IPS DF 4.7 (cell line): ENCODE measurements at regions not wholly inside any gene's neighbourhood (a gene's known extent, or its start where the extent isn't known, plus 50 kb on each side); places are given as distances from the start of the nearest gene placed in this dataset.

Experiments used
- DNase-seq: peaks from one replicate; pipeline ENCODE4 v3.0.0-alpha.2; 2013; ENCODE audit warnings: low spot score; ENCODE audit errors: extremely low read depth

GRCh38 chr2:155320236-155320635 lies 621.7 kb downstream of the KCNJ3 start:
- no peak for DNase-seq

- no peak for DNase-seq
These were observed 620.2 kb downstream of the KCNJ3 start for GRCh38 chr2:155318710-155319109.

GRCh38 chr2:155315768-155316167 lies 617.3 kb downstream of the KCNJ3 start:
- DNase-seq = no peak

GRCh38 chr2:155310589-155310988 lies 612.1 kb downstream of the KCNJ3 start:
- DNase-seq = peak; percentile 3

GRCh38 chr2:155309483-155309882 lies 611.0 kb downstream of the KCNJ3 start:
- DNase-seq = no peak

GRCh38 chr2:155308367-155309009 lies 610.0 kb downstream of the KCNJ3 start:
- no peak for DNase-seq

GRCh38 chr2:155301221-155301620 lies 602.7 kb downstream of the KCNJ3 start:
- DNase-seq = no peak

- DNase-seq = no peak
These were observed 599.5 kb downstream of the KCNJ3 start for GRCh38 chr2:155298001-155298400.

GRCh38 chr2:155294358-155294757 lies 595.9 kb downstream of the KCNJ3 start:
- no peak for DNase-seq

GRCh38 chr2:155281907-155282306 lies 583.4 kb downstream of the KCNJ3 start:
- no peak for DNase-seq

- no peak for DNase-seq
These were observed 574.8 kb downstream of the KCNJ3 start for GRCh38 chr2:155273323-155273722.

GRCh38 chr2:155266583-155266982 lies 568.1 kb downstream of the KCNJ3 start:
- no peak for DNase-seq

- no peak for DNase-seq
These were observed 567.6 kb downstream of the KCNJ3 start for GRCh38 chr2:155266109-155266508.

GRCh38 chr2:155256803-155257202 lies 558.3 kb downstream of the KCNJ3 start:
- no peak for DNase-seq

- no peak for DNase-seq
These were observed 552.3 kb downstream of the KCNJ3 start for GRCh38 chr2:155250800-155251199.

- no peak for DNase-seq
These were observed 541.7 kb downstream of the KCNJ3 start for GRCh38 chr2:155240176-155240575.

- DNase-seq = no peak
These were observed 537.2 kb downstream of the KCNJ3 start for GRCh38 chr2:155235710-155236109.

- DNase-seq = no peak
These were observed 525.4 kb downstream of the KCNJ3 start for GRCh38 chr2:155223781-155224406.

GRCh38 chr2:155218945-155219344 lies 520.5 kb downstream of the KCNJ3 start:
- no peak for DNase-seq

GRCh38 chr2:155218292-155218924 lies 519.9 kb downstream of the KCNJ3 start:
- DNase-seq = no peak

- no peak for DNase-seq
These were observed 516.7 kb downstream of the KCNJ3 start for GRCh38 chr2:155215037-155215707.
